Muscle of leg (tissue), 3 donors: ENCODE measurements at regions not wholly inside any gene's neighbourhood (a gene's known extent, or its start where the extent isn't known, plus 50 kb on each side); places are given as distances from the start of the nearest gene placed in this dataset.
A peak's percentile ranks its signal among the peaks of the same experiment; 100 is the strongest.
"Not testable (repeated sequence)": the region's sequence is repeated elsewhere in the genome, so short reads cannot be mapped to it uniquely, and the experiment has no call there.

Experiments
- DNase-seq: peaks from one replicate; pipeline ENCODE4 v3.0.0; 2013
- H3K27ac ChIP-seq: one replicate; pipeline ENCODE4 v1.5.1; 2013; ENCODE audit warnings: mild to moderate bottlenecking, low read length, control low read depth
- H3K27me3 ChIP-seq: one replicate; pipeline ENCODE4 v1.6.1; 2013; ENCODE audit warnings: low read length; ENCODE audit not compliant: control insufficient read depth, insufficient read depth
- H3K36me3 ChIP-seq: one replicate; pipeline ENCODE4 v1.6.1; 2013; ENCODE audit warnings: low read length; ENCODE audit not compliant: control insufficient read depth, insufficient read depth
- H3K4me1 ChIP-seq: one replicate; pipeline ENCODE4 v1.6.1; 2013; ENCODE audit warnings: low read length; ENCODE audit not compliant: control insufficient read depth, insufficient read depth
- H3K4me3 ChIP-seq: one replicate; pipeline ENCODE4 v1.5.1; 2013; ENCODE audit warnings: low read length, control low read depth
- H3K9me3 ChIP-seq: replicated peaks from 2 replicates; pipeline ENCODE4 v1.6.1; 2013; ENCODE audit warnings: low read depth, low read length; ENCODE audit not compliant: control insufficient read depth
- WGBS: methylation state at CpG from one replicate; pipeline ENCODE4 v1.1.5; 2013; ENCODE audit warnings: missing lambda C conversion rate; ENCODE audit not compliant: insufficient coverage; 5-methylcytosine and 5-hydroxymethylcytosine counted together

DNA sequence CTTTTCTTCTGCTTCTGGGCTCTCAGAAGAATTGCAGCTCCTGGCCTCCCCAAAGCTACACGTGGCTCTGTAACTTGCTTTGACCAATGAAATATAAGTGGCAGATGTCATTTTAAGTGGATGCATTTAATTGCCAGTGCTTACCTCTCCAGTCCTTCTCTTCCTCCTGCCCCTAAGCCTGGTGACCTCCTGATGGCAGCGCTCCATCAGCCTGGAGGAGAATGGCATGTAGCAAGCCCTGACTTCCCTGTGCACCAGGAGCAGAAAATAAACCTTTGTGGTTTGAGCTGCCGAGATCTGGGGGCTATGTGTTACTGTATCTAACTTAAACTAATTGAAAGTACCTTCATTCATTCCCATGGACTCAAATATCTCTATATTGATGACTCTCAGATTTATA, 304.7 kb upstream of the CHRNA7 start:
- WGBS: no CpG with 5 or more reads among the region's 3 CpGs
- H3K4me1 ChIP-seq, H3K27me3 ChIP-seq, H3K9me3 ChIP-seq, DNase-seq, H3K27ac ChIP-seq, H3K4me3 ChIP-seq, H3K36me3 ChIP-seq: not testable (repeated sequence)

DNA sequence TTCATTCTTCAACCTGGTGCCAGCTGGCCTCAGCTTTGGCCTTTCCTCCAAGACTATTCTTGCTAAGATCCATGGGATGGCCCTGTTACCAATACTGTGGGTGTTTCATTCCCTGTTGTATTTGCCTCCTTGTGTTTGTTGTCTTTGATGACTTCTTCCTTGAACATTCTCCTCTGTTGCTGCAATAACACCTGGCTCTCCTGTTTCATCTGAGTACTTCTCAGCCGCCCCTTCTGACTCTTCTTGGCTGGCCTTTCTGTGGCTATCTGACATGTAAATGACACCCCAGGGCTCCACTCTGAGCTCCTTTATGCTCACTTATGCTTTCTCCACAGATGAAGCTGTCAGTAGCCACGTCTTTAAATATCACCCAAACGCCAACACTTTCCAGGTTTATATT, 302.7 kb upstream of the CHRNA7 start:
- DNase-seq: no peak
- H3K27ac ChIP-seq: no peak overlapping the region
- H3K4me3 ChIP-seq: no peak overlapping the region
- H3K27me3 ChIP-seq: no peaks in the 10 kb centered on the region
- WGBS: 56% methylated on average over 3 of the region's 3 CpGs
- H3K9me3 ChIP-seq: no peaks in the 10 kb centered on the region
- H3K4me1 ChIP-seq: no peaks in the 10 kb centered on the region
- no peaks in the 10 kb centered on the region for H3K36me3 ChIP-seq

DNA sequence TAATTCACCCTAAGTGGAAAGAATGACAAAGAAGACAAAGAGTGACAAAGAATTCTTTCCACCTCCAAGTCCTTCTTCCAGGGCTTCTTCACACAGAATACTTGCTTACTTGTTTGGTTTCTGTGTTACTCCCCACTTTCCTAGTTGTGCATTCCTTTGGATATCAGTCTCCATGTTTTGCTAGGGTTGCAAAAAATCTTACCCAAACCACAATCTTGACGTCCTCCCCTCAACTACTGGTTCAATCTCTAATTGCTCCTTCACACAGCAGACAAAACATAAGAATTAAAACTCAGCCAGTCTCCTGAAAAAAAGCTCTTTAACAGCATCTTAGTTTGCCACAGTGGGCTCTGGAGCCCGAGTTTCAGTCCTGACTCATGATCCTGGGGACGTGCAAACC, 297.6 kb upstream of the CHRNA7 start:
- no peak for DNase-seq
- Histone ChIP-seq H3K27me3 (no peaks in the 10 kb centered on the region), H3K36me3 (no peaks in the 10 kb centered on the region), H3K9me3 (no peaks in the 10 kb centered on the region), H3K4me3 (no peak overlapping the region), H3K27ac (no peak overlapping the region), H3K4me1 (no peaks in the 10 kb centered on the region)
- WGBS: 92% methylated on average over 1 of the region's 3 CpGs

DNA sequence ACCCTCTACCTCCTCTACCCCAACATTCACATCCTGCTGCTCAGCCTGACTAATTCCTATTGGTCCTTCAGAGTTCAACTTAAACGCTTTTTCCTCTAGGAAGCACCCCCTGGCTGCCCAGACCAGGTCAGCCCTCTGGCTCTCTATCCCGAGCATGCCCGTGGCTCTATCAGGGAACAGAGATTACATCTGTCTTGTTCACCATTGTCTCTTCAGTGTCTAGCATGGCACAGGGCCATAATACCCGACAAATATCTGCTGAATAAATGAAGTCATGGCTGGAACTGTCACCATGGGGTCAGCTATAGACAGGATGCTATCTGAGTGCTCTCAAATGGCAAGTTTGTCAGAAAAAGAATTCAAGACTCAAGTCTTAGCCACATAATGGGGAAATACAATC, 296.9 kb upstream of the CHRNA7 start:
- Histone ChIP-seq H3K4me1 (no peaks in the 10 kb centered on the region), H3K36me3 (no peaks in the 10 kb centered on the region), H3K27ac (no peak overlapping the region), H3K9me3 (no peaks in the 10 kb centered on the region), H3K4me3 (no peak overlapping the region), H3K27me3 (no peaks in the 10 kb centered on the region)
- DNase-seq: no peak
- WGBS: 77% methylated on average over 4 of the region's 4 CpGs

DNA sequence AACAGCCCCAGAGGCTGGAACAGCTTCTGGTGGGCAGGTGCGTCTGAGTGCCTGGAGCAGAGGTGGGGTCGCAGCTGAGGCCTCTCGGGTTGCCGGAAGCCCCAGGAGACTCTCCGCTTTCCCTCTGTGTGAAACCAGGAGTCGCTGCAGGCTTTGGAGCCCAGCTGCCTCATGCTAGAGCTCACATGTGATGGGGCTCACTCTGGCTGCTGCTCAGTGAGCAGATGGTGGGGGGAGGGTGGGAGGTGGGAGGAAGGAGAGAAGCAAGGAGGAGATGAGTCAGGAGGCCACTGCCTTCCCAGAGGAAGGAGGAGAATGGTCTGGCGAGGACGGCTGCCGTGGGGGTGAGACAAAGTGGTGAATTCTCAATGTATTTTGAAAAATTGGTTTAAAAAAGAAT, 290.1 kb upstream of the CHRNA7 start:
- H3K9me3 ChIP-seq: no peaks in the 10 kb centered on the region
- H3K27ac ChIP-seq: no peak overlapping the region
- H3K36me3 ChIP-seq: no peaks in the 10 kb centered on the region
- peak; percentile 12 for DNase-seq
- no peaks in the 10 kb centered on the region for H3K27me3 ChIP-seq
- H3K4me3 ChIP-seq: no peak overlapping the region
- 7% methylated on average over 8 of the region's 9 CpGs for WGBS
- H3K4me1 ChIP-seq: no peaks in the 10 kb centered on the region

DNA sequence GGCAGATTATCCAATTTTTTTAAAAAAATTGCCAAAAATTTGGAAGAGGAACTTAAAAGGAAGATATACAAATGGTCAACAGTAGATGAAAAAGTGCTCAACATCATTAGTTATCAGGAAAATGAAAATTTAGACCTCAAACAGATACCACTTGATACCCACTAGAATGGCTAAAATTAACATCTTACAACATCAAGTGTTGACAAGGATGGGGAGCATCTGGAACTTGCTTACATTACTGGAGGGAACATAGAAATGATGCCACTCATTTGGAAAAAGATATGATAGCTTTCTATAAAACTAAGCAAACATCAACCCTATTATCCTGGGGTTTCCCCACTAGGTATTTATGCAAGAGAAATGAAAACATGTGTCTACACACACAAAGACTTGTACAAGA, 284.5 kb upstream of the CHRNA7 start:
- DNase-seq: no peak
- Histone ChIP-seq H3K27me3 (no peaks in the 10 kb centered on the region), H3K27ac (no peak overlapping the region), H3K9me3 (no peaks in the 10 kb centered on the region), H3K4me1 (no peaks in the 10 kb centered on the region), H3K4me3 (no peak overlapping the region), H3K36me3 (no peaks in the 10 kb centered on the region)

DNA sequence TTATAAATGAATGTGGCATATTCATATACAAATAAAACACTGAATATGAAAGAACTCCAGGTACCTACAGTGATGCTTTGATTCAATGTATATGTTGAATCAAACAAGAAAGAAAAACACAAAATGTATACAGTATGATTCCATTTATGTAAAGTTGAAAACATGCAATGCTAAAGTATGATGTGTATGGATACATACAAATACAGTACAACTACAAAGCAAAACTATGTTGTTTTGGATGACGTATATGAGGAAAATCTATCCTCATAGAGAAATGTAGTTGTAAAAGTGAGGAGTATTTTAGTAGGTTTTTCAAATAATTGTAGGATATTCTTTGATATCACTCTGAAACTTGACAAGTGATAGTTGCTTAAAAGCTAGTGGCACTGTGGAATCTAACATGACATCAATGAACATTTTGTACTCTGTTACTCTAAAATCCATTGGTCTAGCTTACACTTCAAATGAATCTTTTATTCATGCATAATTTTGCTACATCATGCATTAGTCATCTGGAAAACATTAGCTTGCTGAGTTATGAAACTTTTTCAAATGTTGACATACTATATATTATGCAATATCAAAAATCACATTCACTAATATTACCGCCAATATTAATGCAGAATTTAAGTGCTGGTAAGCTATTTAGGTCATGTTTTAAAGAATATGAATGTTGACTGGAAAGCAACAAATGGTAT, 278.1 kb upstream of the CHRNA7 start:
- no peak overlapping the region for H3K27ac ChIP-seq
- DNase-seq: no peak
- no peaks in the 10 kb centered on the region for H3K36me3 ChIP-seq
- WGBS: no CpG with 5 or more reads among the region's 2 CpGs
- H3K4me3 ChIP-seq: no peak overlapping the region
- no peaks in the 10 kb centered on the region for H3K27me3 ChIP-seq
- no peaks in the 10 kb centered on the region for H3K4me1 ChIP-seq
- H3K9me3 ChIP-seq: no peaks in the 10 kb centered on the region

DNA sequence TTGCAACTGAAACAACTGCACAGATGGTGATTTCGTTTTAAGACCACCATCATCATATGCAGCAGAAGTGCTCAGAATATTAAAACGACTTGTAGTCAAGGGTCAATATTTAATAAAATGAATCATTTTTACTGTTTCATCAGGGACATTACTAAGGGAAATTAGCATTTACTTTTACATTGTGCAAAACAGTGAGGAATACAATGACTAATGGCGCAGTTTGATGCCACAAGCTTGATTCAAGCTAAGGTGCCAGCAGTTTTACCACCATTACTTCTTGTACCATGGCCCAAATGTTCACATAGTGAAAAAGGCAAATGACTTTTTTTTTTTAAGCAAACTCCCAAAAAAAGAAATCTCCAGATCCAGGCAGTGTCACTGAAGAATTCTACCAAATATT, 277.4 kb upstream of the CHRNA7 start:
- H3K27me3 ChIP-seq: no peaks in the 10 kb centered on the region
- H3K4me1 ChIP-seq: no peaks in the 10 kb centered on the region
- no peaks in the 10 kb centered on the region for H3K36me3 ChIP-seq
- no peak overlapping the region for H3K27ac ChIP-seq
- no peak for DNase-seq
- WGBS: no CpG with 5 or more reads among the region's 3 CpGs
- H3K4me3 ChIP-seq: no peak overlapping the region
- H3K9me3 ChIP-seq: no peaks in the 10 kb centered on the region

DNA sequence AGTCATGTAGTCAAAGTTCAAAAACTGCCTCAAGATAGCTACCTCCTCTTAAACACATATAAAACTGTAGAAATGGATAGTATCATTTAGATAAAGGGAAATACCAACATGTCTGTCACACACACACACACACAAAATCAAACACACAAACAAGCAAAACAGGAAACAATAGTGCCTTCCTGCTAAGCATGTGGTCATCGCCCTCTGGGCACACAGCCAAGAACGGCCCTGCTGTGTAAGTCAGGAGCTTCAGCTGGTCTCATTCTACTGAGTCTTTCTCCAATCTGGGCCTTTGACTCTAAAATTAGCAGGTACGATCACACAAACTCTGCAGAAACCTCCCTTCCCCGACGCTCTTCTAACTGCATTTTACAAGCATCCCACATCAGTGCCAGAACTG, 272.2 kb upstream of the CHRNA7 start:
- Histone ChIP-seq H3K4me1 (no peaks in the 10 kb centered on the region), H3K27ac (no peak overlapping the region), H3K9me3 (no peaks in the 10 kb centered on the region), H3K4me3 (no peak overlapping the region), H3K36me3 (no peaks in the 10 kb centered on the region), H3K27me3 (no peaks in the 10 kb centered on the region)
- peak; percentile 44 for DNase-seq
- 25% methylated on average over 5 of the region's 5 CpGs for WGBS

DNA sequence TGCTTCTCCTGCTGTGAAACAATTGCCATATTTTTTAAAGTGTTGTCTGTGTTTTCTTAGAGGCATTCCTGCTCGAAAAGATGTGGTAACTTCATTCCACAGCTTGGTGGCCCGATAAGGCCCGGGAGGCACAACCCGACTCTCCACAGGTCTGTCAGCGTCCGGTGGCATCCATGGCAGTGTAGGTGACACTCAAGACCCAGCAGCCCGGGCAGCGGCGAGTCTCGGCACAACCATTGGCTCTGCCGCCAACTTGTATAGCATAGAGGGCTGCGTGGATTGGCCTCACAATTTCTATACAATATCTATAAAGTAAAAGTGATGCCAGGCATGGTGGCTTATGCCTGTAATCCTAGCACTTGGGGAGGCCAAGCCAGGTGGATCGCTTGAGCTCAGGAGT, 262.3 kb upstream of the CHRNA7 start:
- no peaks in the 10 kb centered on the region for H3K9me3 ChIP-seq
- H3K27ac ChIP-seq: no peak overlapping the region
- H3K4me1 ChIP-seq: no peaks in the 10 kb centered on the region
- H3K27me3 ChIP-seq: no peaks in the 10 kb centered on the region
- DNase-seq: no peak
- WGBS: 89% methylated on average over 7 of the region's 13 CpGs
- no peaks in the 10 kb centered on the region for H3K36me3 ChIP-seq
- H3K4me3 ChIP-seq: no peak overlapping the region

DNA sequence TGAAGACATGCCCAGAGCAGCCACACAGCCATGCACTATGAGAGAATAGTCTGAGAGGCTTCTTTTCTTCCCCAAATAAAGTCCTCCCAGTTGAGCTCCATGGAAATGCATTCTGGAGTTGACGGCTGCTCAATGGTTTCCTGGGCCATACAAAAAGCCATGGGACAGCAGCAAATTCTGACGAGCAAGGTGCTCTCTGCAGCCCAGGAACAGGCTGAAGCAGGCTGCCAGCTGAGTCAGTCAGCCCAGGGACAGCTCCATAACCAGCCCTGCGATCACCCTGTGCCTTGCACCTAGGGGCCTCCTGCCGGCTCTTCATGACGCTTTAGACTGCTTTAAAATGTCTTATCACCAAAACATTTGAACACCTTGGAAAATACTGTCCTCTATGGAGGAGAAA, 256.3 kb upstream of the CHRNA7 start:
- Histone ChIP-seq H3K4me1 (no peaks in the 10 kb centered on the region), H3K27me3 (no peaks in the 10 kb centered on the region), H3K9me3 (no peaks in the 10 kb centered on the region), H3K36me3 (no peaks in the 10 kb centered on the region), H3K27ac (no peak overlapping the region), H3K4me3 (no peak overlapping the region)
- no peak for DNase-seq
- 42% methylated on average over 3 of the region's 5 CpGs for WGBS
